BJ (cell line): ENCODE measurements at regions not wholly inside any gene's neighbourhood (a gene's known extent, or its start where the extent isn't known, plus 50 kb on each side); places are given as distances from the start of the nearest gene placed in this dataset.

Experiments used
- CTCF ChIA-PET: fragments of 350-600 bp; formaldehyde crosslinking; extraction: SDS; loops from one replicate; lab custom pipeline; 2021; ENCODE audit warnings: antibody characterized with exemption, inconsistent platforms; lab: Yijun Ruan, JAX
- POLR2A ChIA-PET: fragments of 300-600 bp; sonication (Branson Sonifier 250); formaldehyde crosslinking; extraction: SDS; loops from one replicate; lab custom pipeline; 2021; ENCODE audit warnings: antibody characterized with exemption; lab: Charles Lee
- DNase-seq: peaks from one replicate; pipeline ENCODE4 v3.0.0-alpha.2; 2011; ENCODE audit warnings: low read depth
- H3K27me3 ChIP-seq: 2 replicates; pipeline ENCODE4 v1.6.0; 2011; ENCODE audit warnings: low read length; ENCODE audit not compliant: control insufficient read depth, insufficient read depth
- H3K36me3 ChIP-seq: 2 replicates; pipeline ENCODE4 v1.5.1; 2011; ENCODE audit warnings: low read length; ENCODE audit not compliant: control insufficient read depth, insufficient read depth
- H3K4me3 ChIP-seq: 2 replicates; pipeline ENCODE4 v1.5.1; 2011; ENCODE audit warnings: low read depth, mild to moderate bottlenecking, control low read depth, low read length
- TF ChIP-seq, protein P1 (sequence below): IDR thresholded peaks from 2 replicates; pipeline ENCODE4 v1.5.1; 2011; ENCODE audit warnings: low read depth, mild to moderate bottlenecking, control low read depth, inconsistent platforms, low read length, moderate library complexity; ENCODE audit not compliant: insufficient read depth

DNA sequence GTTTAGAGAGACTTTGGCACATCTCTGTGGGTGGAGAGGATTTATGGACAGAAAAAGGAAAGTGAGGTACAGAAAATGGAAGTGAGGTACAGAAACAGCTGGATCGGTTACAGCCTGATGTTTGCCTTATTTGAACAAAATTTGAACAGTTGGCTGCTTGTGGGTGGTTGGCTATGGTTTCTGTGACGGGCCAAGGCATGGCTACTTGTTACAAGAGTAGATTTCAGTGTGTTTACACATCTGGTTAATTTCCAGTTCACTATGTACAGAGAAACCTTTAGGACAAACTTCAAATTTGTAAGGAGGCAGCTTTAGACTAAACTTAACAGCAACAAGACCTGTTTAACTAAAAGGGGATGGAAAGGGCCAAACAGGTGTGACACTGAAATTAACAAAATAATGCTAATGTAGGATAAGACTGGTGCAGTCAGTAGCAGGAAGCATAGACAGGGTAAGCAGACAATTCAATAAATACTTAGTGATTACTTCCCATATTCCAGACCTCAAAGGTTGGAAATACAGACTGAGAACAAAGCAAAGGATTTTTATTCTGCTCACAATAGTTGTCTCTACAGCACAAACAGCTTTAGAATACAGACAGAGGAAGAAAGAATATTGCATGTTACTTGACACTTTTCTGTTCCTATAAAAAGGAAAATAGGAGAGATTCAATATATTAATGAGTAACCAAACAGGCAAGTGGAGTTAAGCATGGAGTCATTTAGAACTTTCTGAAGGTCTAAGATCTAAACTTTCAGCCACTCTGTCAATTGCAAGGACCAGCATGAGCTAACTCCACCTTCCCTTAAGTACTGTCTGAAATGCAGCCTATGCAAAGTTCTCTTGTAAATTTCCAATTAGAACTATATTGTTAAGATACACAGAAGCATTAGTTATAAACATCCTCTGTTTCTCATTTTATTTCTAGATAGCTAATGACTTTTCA lies 294.4 kb upstream of the FAT4 start:
- POLR2A ChIA-PET = no interaction called here
- no peak for DNase-seq
- Histone ChIP-seq H3K4me3 (no peak overlapping the region), H3K27me3 (no peaks in the 10 kb centered on the region), H3K36me3 (no peaks in the 10 kb centered on the region)
- CTCF ChIA-PET = interaction anchor here (1.2 kb wide), 1 partner anchor 151 kb away, joined by 3 read pairs; no protein-coding TSS in a partner anchor
- TF ChIP-seq, protein P1, sequence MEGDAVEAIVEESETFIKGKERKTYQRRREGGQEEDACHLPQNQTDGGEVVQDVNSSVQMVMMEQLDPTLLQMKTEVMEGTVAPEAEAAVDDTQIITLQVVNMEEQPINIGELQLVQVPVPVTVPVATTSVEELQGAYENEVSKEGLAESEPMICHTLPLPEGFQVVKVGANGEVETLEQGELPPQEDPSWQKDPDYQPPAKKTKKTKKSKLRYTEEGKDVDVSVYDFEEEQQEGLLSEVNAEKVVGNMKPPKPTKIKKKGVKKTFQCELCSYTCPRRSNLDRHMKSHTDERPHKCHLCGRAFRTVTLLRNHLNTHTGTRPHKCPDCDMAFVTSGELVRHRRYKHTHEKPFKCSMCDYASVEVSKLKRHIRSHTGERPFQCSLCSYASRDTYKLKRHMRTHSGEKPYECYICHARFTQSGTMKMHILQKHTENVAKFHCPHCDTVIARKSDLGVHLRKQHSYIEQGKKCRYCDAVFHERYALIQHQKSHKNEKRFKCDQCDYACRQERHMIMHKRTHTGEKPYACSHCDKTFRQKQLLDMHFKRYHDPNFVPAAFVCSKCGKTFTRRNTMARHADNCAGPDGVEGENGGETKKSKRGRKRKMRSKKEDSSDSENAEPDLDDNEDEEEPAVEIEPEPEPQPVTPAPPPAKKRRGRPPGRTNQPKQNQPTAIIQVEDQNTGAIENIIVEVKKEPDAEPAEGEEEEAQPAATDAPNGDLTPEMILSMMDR = no peak

DNA sequence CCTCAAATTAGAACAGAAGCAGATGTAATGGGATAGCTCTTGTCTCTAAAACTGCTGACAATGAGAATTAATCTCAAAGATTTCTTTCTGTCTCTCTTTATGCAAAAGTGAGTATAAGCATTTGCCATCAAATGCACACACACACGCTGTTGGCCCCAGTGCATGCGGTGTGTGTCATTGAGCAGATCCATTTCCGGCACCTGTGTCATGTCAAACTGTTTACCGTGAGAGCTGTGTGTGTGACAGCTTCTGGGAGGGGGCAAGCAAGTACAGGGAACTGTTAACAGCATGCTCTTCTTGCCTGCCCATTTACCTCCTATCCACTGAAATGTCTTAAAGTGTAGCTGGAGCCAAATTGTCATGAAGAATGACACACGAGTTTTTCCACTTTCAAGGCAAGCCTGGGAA lies 297.9 kb upstream of the FAT4 start:
- Histone ChIP-seq H3K4me3 (no peak overlapping the region), H3K36me3 (no peaks in the 10 kb centered on the region), H3K27me3 (no peaks in the 10 kb centered on the region)
- TF ChIP-seq, protein P1 = no peak
- POLR2A ChIA-PET = no interaction called here
- CTCF ChIA-PET = interaction anchor here (0.6 kb wide), 1 partner anchor 73 kb away, joined by 3 read pairs; no protein-coding TSS in a partner anchor
- no peak for DNase-seq

DNA sequence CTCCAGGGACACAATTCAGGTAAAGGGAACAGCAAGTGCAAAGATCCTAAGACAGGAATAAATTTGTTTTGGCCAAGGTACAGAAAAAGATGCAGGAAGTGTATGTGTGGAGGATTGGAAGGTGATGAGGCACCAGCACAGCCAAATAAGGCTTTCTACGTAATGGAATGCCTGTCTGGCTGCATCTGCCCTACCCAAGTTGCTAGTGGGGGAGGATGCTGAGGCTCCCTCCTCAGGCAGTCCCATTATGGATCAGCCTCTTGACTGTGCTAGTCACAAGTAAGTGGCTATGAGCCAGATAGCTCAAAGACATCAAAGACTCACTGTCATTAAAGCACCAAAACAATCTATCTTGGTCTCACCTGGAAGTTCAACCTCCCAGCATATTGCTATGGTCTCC lies 300.9 kb upstream of the FAT4 start:
- CTCF ChIA-PET = no interaction called here
- TF ChIP-seq, protein P1 = no peak
- H3K36me3 ChIP-seq = no peaks in the 10 kb centered on the region
- no peak overlapping the region for H3K4me3 ChIP-seq
- H3K27me3 ChIP-seq = no peaks in the 10 kb centered on the region
- no peak for DNase-seq
- POLR2A ChIA-PET = no interaction called here

DNA sequence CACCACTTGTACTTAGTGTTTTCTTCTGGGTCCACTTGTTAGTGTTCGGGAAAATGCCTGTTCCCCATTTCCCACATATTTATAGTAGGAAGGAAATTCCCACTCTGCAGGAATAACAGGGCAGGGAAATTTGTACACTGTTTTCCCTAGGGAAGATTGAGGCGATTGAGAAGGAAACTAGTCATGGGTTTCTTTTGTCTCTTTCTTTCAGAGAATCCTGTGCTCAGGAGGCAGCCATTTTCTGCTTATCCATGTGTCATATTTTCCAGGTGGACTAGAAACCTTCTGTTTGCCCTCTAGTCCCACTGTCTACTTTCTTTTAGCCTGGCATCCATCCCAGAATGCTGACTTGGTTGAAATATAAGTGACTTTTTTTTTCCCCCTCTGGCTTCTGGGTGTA lies 299.1 kb upstream of the ANKRD50 start:
- no peaks in the 10 kb centered on the region for H3K27me3 ChIP-seq
- no peak for DNase-seq
- TF ChIP-seq, protein P1 = no peak
- ChIA-PET CTCF (no interaction called here), POLR2A (no interaction called here)
- H3K36me3 ChIP-seq = no peaks in the 10 kb centered on the region
- H3K4me3 ChIP-seq = no peak overlapping the region

DNA sequence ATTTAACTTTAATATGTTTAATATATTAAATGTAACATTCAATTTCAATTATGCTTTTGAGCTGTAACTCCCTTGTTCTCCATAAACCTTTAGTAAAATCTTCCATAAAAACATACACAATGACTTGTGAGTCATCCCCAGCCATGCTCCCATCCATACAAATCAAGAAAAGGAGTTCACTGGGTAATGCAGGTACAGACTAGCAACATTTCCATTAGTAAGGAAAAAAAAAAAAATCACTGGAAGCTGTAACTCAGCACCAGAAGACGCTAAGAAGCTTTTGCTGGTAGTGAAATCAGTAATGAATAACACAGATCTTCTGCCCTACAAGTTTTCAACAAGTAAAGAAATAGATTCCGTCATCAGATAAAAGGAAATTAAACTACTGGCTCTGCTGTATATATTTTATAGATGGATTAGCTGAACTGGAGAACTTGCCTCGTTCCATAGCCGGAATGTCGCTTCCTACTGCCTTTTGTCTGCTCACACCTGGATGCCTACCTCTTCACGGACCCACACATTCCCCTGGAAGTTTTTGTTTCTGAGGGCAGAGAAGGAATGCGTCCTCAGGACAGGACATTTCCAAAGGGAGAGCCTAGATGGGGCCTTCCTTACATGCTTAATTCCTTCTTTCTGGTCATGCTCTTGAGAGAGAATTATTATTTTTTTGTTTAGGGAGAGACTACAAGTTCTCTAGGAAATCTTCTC lies 298.4 kb upstream of the ANKRD50 start:
- CTCF ChIA-PET = no interaction called here
- H3K27me3 ChIP-seq = no peaks in the 10 kb centered on the region
- DNase-seq = no peak
- POLR2A ChIA-PET = interaction anchor here (0.6 kb wide), 1 partner anchor 87 kb away, joined by 7 read pairs; no protein-coding TSS in a partner anchor
- TF ChIP-seq, protein P1 = no peak
- H3K36me3 ChIP-seq = no peaks in the 10 kb centered on the region
- no peak overlapping the region for H3K4me3 ChIP-seq
